ENCODE measurements at regions not wholly inside any gene's neighbourhood (a gene's known extent, or its start where the extent isn't known, plus 50 kb on each side); places are given as distances from the start of the nearest gene placed in this dataset.

GRCh38 chr2:16152071-16152927 lies 211.9 kb downstream of the MYCN start:
- Histone ChIP-seq H3K27ac (ENCODE audit: poor library complexity, severe bottlenecking) (no peak overlapping the region), H3K4me3 (ENCODE audit: severe bottlenecking) (no peak overlapping the region), H3K9me3 (ENCODE audit: severe bottlenecking) (no peaks in the 10 kb centered on the region), H3K36me3 (ENCODE audit: low read depth) (no peaks in the 10 kb centered on the region), H3K27me3 (ENCODE audit: insufficient read depth, poor library complexity, severe bottlenecking) (no peaks in the 10 kb centered on the region), H3K4me1 (ENCODE audit: insufficient read depth, poor library complexity, severe bottlenecking) (no peaks in the 10 kb centered on the region)
- ATAC-seq (ENCODE audit: low read depth) (no peak), DNase-seq (ENCODE audit: low spot score) (no peak)
- TF ChIP-seq CTCF (IDR thresholded peaks at IDR 0.05; ENCODE audit: poor library complexity, severe bottlenecking), result no peak

GRCh38 chr2:16151651-16152050 lies 211.3 kb downstream of the MYCN start:
- no peak for DNase-seq (ENCODE audit: low spot score)
- TF ChIP-seq CTCF (IDR thresholded peaks at IDR 0.05; ENCODE audit: poor library complexity, severe bottlenecking), result no peak
- no peak for ATAC-seq (ENCODE audit: low read depth)
- no peaks in the 10 kb centered on the region for H3K27me3 ChIP-seq (ENCODE audit: insufficient read depth, poor library complexity, severe bottlenecking)
- H3K36me3 ChIP-seq (ENCODE audit: low read depth), result no peaks in the 10 kb centered on the region
- no peaks in the 10 kb centered on the region for H3K9me3 ChIP-seq (ENCODE audit: severe bottlenecking)
- no peak overlapping the region for H3K27ac ChIP-seq (ENCODE audit: poor library complexity, severe bottlenecking)
- no peak overlapping the region for H3K4me3 ChIP-seq (ENCODE audit: severe bottlenecking)
- H3K4me1 ChIP-seq (ENCODE audit: insufficient read depth, poor library complexity, severe bottlenecking), result no peaks in the 10 kb centered on the region

- DNase-seq (ENCODE audit: low spot score) (no peak), ATAC-seq (ENCODE audit: low read depth) (no peak)
- no peaks in the 10 kb centered on the region for H3K27me3 ChIP-seq (ENCODE audit: insufficient read depth, poor library complexity, severe bottlenecking)
- no peaks in the 10 kb centered on the region for H3K9me3 ChIP-seq (ENCODE audit: severe bottlenecking)
- H3K4me3 ChIP-seq (ENCODE audit: severe bottlenecking), result no peak overlapping the region
- no peak overlapping the region for H3K27ac ChIP-seq (ENCODE audit: poor library complexity, severe bottlenecking)
- H3K4me1 ChIP-seq (ENCODE audit: insufficient read depth, poor library complexity, severe bottlenecking), result no peaks in the 10 kb centered on the region
- TF ChIP-seq CTCF (IDR thresholded peaks at IDR 0.05; ENCODE audit: poor library complexity, severe bottlenecking), result no peak
- no peaks in the 10 kb centered on the region for H3K36me3 ChIP-seq (ENCODE audit: low read depth)
These were observed 210.9 kb downstream of the MYCN start for GRCh38 chr2:16151281-16151570.

- H3K27me3 ChIP-seq (ENCODE audit: insufficient read depth, poor library complexity, severe bottlenecking), result no peaks in the 10 kb centered on the region
- no peak overlapping the region for H3K4me3 ChIP-seq (ENCODE audit: severe bottlenecking)
- DNase-seq (ENCODE audit: low spot score) (no peak), ATAC-seq (ENCODE audit: low read depth) (no peak)
- H3K4me1 ChIP-seq (ENCODE audit: insufficient read depth, poor library complexity, severe bottlenecking), result no peaks in the 10 kb centered on the region
- H3K36me3 ChIP-seq (ENCODE audit: low read depth), result no peaks in the 10 kb centered on the region
- no peaks in the 10 kb centered on the region for H3K9me3 ChIP-seq (ENCODE audit: severe bottlenecking)
- no peak overlapping the region for H3K27ac ChIP-seq (ENCODE audit: poor library complexity, severe bottlenecking)
- TF ChIP-seq CTCF (IDR thresholded peaks at IDR 0.05; ENCODE audit: poor library complexity, severe bottlenecking), result no peak
These were observed 210.3 kb downstream of the MYCN start for GRCh38 chr2:16150456-16151280.

Data from RWPE2 (cell line).